HG02571 (cell line): ENCODE measurements at regions not wholly inside any gene's neighbourhood (a gene's known extent, or its start where the extent isn't known, plus 50 kb on each side); places are given as distances from the start of the nearest gene placed in this dataset.
"Not testable (repeated sequence)": the region's sequence is repeated elsewhere in the genome, so short reads cannot be mapped to it uniquely, and the experiment has no call there.

Experiments used
- ATAC-seq: cut with Tn5 transposase; IDR thresholded peaks from one replicate; pipeline ENCODE4 v1.9.1; 2021; ENCODE audit warnings: mild to moderate bottlenecking, moderate library complexity; ENCODE audit not compliant: unreplicated experiment

DNA sequence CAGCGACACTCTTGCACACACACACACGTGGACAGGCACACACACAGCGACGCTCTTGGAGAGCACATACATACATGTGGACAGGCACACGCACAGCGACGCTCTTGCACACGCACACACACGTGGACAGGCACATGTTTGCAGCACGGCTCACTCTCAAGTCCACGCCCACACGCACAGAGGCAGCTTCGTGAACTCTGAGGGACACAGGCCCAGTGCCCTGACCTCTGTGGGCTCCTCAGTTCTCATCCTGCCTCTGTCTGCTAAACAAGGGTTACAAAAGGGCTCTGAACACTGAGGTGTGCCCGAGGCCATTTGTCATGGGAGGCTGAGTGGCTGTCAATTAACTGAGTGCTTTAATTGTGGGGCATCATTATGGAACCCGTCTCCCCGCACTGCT is 558.8 kb upstream of the ADAMTS16 start:
- no peak for ATAC-seq

DNA sequence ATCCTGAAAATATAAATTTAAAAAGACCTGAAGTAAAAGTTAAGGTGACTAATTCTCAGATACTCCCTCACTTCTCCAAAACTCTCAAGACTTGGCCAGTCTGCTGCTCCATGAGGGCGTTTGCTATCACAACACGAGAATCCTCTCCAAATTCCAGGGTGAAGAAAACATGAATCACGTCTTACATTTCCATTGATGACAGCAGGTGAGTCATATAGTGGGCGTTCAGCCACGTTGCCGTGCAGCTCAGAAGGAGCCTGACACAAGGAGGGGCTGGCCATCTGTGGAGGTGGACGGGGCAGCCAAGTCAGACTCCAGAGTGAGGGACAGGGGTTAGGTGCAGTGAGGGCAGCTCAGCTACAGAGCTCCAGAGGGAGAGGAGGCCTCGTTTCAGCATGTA is 555.1 kb upstream of the ADAMTS16 start:
- no peak for ATAC-seq

- ATAC-seq = no peak
Observed at GRCh38 chr5:4613440-4613839, 526.7 kb upstream of the ADAMTS16 start.

DNA sequence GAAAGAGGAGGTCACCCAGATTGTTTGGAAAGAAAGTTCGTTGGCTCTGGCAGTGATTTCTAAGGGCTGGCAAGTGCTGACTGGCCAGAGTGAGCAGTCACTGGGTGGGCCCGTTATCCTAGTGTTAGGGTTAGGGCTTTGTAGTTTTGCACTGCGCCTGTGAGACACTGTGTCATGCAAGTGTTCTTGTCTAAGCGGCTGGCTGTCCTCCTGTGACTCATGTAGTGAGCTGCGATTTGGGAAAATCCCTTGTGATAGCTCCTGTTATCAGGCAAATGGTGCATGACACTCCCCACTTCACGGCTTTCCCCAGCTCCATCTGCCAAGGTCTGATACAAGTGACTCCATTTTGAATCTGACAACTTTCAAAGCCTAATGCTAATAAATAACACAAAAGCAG is 526.0 kb upstream of the ADAMTS16 start:
- no peak for ATAC-seq

GRCh38 chr5:4615369-4615768 is 524.8 kb upstream of the ADAMTS16 start:
- not testable (repeated sequence) for ATAC-seq

DNA sequence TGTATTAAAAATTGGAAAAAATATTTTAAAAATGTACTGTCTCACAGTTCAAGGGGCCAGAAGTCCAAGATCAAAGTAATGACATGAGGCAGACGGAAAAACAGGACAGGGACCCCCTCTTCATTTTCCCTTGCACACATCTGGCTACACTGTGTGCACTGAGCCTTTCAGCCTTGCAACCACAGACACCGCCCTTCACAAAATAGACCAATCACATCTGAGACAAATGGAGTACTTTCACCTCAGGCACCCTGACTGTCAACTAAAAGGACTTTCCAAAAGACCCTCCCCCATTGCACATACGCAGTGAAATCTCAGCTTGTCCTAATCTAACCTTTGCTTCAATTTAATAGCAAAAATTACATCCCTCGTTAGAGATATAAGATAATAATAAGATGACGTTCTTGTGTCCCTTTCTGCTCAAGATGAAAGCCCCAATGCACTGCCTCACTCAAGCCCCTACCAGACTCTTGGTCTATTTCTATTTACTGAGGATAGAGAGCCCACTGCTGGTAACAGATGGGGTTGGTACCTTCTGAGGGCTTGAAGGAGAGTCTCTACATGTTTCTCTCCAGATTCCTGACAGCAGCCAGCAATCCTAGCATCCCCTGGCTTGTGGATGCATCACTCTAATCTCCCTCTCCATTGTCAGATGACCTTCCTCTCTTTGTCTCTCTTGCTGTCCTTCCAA is 514.8 kb upstream of the ADAMTS16 start:
- no peak for ATAC-seq

DNA sequence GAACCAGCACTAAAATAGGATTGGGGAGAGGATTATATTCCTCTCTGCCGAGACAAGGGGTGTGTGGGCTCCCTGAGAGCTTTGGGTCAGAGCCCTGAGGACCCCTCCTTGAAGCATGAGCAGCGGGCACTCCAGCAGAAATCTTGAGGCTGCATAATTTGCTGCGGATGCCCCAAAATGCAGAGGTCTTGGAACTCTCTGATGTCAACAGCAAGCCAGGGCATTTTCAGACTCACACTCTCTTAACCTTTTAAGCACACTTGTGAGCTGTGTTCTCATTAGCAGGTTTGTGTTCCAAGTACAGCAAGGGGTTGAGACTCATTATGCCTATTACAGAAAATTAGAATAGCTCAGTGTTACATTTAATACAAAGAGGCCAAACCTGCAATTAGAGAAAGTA is 513.0 kb upstream of the ADAMTS16 start:
- no peak for ATAC-seq

DNA sequence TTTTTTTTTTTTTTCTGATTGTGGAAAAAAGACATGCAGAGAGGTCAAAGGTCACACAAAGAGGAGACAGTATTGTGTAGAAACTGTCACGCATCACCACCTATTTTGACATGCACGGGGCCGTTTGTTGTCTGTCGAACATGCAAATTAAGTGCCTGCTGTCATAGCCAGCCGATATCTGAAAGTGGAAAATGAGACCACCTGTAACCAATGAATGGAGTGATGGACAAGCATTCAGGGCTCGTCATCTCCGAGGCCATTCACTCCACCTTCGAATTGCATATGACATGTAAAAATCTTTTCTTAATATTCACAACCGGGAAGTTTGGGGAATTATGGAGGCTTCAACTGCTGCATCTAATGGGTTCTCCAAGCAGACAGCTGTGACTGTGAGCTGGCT is 512.2 kb upstream of the ADAMTS16 start:
- no peak for ATAC-seq

DNA sequence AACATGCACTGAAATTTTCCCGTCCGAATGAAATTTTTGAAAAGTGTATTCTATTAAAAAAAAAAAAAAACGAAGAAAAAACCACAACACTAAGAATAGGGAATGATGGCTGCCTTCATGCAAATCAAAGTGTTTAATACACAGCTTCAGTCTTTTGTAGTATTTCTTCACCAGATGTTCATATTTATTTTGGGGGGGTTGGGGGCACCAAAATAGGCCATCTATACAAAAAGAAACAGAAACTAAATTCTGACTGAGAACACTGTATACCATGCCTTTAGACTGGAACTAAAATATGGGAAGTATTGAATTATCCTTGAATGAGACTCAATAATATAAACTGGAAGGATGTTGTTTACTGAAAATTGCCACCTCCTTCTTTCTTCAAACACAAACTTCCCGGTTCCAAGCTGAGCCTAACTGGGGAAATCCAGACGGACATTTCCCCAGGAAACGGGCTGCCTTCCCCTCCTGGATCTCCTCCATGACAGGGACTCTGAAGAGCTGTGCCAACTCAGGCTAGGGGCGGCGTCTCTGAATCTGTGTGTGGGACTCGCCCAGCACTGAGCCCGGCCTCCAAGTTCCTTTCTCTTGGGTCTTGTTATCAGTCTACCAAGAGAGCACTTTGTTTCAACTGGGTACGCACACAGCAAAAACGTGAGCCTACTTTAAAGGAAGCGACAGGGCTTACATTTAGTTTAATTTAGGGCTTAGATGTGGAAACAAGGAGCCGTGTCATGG is 511.3 kb upstream of the ADAMTS16 start:
- no peak for ATAC-seq

DNA sequence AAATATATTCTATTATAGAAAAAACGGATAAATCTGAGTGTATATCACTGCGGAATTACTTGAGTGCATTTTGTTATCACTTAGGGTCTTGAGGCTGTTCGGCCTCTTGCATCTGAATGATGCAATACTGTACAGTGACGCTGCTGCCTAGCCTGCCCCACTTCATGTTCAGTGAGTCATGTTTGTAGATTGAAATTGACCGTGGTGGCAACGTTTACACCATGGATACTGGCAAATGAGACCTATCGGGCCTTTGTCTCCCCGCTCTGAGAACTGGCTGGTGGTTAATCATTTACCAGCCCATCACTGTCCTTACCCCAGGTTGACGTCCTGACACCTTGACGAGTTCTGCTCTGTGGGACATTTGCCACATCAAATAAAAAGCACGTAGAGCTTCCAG is 510.1 kb upstream of the ADAMTS16 start:
- no peak for ATAC-seq

GRCh38 chr5:4634342-4634741 is 505.8 kb upstream of the ADAMTS16 start:
- ATAC-seq = no peak

- no peak for ATAC-seq
Observed at GRCh38 chr5:4636378-4636777, 503.8 kb upstream of the ADAMTS16 start.

- ATAC-seq = no peak
Observed at GRCh38 chr5:4639946-4640345, 500.2 kb upstream of the ADAMTS16 start.

DNA sequence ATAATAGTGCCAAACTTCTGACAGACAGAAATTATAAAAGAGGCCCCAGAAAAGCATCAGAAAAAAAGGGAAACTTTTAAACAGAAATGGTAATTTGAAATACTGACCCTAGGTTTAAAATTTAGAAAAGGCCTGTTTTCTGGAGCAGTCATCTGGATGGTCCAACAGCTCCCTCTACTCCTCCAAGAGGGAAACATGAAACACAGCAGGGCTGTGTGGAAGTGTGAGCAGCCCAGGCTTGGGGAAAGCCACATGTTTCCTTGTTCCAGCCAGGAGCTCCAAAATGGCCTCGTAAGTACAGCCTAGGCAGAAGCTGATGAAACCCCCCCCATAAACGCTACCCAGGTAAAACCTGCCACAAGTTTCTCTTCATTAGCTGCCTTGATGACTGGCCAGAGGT is 499.3 kb upstream of the ADAMTS16 start:
- no peak for ATAC-seq

- ATAC-seq = no peak
Observed at GRCh38 chr5:4642525-4642924, 497.6 kb upstream of the ADAMTS16 start.

GRCh38 chr5:4643190-4643589 is 496.9 kb upstream of the ADAMTS16 start:
- ATAC-seq = no peak

- no peak for ATAC-seq
Observed at GRCh38 chr5:4643960-4644359, 496.2 kb upstream of the ADAMTS16 start.

DNA sequence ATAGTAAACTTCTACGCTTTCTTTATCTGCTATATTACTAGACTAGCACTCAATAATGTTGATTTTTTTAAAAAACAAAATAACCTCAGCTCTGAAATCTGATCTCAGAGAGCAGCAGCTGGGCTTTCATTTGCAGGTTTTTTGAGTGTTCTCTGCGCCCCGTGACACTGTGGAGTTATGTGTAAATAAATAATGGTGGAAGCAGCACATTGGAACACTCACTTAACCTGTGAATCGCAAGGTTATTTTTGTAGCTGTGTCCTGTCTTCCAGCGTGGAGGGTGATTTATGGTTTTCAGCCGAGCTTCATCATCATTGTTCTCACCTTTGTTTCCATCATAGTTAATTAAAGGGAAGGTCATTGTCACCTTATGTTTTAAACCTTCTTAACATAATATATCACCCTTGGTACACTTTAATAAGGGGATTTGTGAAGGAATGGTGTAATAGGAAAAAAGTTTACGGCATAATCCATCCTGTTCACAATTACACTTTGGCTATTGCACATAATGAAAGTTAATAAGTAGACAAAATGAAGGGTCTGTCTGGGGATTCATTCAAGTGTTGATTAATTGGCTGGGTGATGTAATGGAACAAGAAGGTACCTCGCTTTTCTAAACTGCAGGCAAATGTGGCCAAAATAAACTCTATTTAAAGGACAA is 493.3 kb upstream of the ADAMTS16 start:
- ATAC-seq = no peak

- ATAC-seq = no peak
Observed at GRCh38 chr5:4647955-4648354, 492.2 kb upstream of the ADAMTS16 start.

DNA sequence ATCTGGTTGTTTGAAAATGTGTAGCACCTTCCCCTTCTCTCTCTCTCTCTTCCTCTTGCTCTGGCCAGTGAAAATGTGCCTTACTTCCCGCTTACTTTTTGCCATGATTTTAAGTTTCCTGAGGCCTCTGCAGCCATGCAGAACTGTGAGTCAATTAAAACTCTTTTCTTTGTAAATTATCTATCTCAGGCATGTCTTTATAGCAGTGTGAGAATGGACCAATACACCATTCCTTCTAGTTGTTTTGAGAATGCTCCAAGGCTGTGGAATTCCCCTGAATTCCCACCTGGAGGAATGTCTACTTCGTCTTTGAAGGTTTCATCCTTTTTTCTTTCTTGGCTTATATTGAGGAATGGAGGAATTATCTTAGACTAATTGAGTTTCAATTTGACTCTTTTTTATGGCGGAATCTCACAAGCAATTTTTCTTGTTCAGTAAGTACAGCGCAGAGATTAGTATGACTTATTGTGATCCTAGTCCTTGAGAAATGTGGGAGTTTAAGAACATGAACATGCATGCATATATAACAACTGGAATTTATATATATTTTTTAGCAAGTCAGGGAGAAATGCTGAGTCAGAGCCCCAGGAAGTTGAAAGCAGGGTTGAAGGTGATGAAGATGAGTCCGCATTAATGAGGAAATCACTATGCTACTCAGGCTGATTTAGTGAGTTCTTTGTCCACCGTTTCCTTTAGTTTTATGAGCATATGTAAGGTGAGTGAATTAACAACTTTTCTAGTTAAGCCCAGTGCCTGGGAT is 488.1 kb upstream of the ADAMTS16 start:
- ATAC-seq = no peak

DNA sequence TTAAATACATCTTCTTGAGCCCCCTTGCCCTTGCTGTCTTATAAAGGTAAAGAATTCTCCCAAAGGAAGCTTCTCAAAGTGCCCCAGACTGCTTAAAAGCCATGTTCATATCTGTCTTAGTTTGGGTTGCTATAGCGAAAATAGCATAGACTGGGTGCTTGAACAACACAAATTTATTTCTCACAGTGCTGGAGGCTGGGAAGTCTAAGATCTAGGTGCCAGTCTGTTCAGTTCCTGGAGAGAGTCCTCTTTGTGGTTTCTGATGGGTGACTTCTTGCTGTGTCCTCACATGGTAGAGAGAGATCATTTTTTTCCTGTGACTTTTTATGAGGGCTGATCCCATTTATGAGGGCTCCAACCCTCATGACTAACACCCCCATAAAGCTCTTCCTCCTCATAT is 486.7 kb upstream of the ADAMTS16 start:
- ATAC-seq = no peak
